Suprapubic skin (tissue), 3 donors: ENCODE measurements at regions not wholly inside any gene's neighbourhood (a gene's known extent, or its start where the extent isn't known, plus 50 kb on each side); places are given as distances from the start of the nearest gene placed in this dataset.

ENCODE experiments used
- EP300 ChIP-seq: sonication (generic); formaldehyde crosslinking; IDR thresholded peaks from one replicate; pipeline ENCODE4 v1.6.1; 2017; ENCODE audit warnings: antibody characterized with exemption
- POLR2A ChIP-seq, 2 donors: fragments of 450-650 bp; IDR thresholded peaks; one replicate each; pipeline ENCODE4 v1.6.1; 2017; ENCODE audit warnings: antibody characterized with exemption in 2 of 2, mild to moderate bottlenecking in 2 of 2, moderate library complexity in 2 of 2
- TF ChIP-seq, protein P1 (sequence below), 2 donors: fragments of 200-600 bp in 1 of 2; fragments of 450-650 bp in 1 of 2; sonication (generic) in 1 of 2; IDR thresholded peaks; one replicate each; pipeline ENCODE4 v1.5.1; 2016 to 2019; ENCODE audit warnings: antibody characterized with exemption in 2 of 2, mild to moderate bottlenecking in 1 of 2, moderate library complexity in 1 of 2

GRCh38 chr10:129184196-129184595 is 282.8 kb upstream of the MGMT start:
- TF ChIP-seq POLR2A (IDR thresholded peaks at IDR 0.05) (no peak), EP300 (no peak)
- TF ChIP-seq, protein P1, sequence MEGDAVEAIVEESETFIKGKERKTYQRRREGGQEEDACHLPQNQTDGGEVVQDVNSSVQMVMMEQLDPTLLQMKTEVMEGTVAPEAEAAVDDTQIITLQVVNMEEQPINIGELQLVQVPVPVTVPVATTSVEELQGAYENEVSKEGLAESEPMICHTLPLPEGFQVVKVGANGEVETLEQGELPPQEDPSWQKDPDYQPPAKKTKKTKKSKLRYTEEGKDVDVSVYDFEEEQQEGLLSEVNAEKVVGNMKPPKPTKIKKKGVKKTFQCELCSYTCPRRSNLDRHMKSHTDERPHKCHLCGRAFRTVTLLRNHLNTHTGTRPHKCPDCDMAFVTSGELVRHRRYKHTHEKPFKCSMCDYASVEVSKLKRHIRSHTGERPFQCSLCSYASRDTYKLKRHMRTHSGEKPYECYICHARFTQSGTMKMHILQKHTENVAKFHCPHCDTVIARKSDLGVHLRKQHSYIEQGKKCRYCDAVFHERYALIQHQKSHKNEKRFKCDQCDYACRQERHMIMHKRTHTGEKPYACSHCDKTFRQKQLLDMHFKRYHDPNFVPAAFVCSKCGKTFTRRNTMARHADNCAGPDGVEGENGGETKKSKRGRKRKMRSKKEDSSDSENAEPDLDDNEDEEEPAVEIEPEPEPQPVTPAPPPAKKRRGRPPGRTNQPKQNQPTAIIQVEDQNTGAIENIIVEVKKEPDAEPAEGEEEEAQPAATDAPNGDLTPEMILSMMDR (IDR thresholded peaks at IDR 0.05) = no peak
